ENCODE measurements at regions not wholly inside any gene's neighbourhood (a gene's known extent, or its start where the extent isn't known, plus 50 kb on each side); places are given as distances from the start of the nearest gene placed in this dataset.

DNA sequence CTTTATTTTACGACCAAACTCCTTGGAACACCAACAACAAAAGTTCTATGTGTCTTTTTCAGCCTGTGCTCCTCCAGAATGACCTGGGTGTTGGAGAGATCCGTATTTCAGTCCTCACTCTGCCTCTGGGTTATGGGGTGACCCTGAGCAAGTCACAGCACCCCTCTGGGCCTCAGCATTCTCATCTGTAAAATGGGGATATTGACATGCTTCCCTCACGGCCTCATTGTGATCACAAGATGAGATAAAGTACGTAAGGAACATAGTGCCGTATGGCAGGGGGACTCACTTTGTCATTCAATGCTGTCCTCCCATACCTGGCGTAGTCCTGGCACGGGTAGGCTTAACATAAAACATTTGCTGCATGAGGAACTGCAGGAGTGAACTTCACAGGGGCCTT is 123.0 kb upstream of the HAND1 start:
- TF ChIP-seq, protein P1, sequence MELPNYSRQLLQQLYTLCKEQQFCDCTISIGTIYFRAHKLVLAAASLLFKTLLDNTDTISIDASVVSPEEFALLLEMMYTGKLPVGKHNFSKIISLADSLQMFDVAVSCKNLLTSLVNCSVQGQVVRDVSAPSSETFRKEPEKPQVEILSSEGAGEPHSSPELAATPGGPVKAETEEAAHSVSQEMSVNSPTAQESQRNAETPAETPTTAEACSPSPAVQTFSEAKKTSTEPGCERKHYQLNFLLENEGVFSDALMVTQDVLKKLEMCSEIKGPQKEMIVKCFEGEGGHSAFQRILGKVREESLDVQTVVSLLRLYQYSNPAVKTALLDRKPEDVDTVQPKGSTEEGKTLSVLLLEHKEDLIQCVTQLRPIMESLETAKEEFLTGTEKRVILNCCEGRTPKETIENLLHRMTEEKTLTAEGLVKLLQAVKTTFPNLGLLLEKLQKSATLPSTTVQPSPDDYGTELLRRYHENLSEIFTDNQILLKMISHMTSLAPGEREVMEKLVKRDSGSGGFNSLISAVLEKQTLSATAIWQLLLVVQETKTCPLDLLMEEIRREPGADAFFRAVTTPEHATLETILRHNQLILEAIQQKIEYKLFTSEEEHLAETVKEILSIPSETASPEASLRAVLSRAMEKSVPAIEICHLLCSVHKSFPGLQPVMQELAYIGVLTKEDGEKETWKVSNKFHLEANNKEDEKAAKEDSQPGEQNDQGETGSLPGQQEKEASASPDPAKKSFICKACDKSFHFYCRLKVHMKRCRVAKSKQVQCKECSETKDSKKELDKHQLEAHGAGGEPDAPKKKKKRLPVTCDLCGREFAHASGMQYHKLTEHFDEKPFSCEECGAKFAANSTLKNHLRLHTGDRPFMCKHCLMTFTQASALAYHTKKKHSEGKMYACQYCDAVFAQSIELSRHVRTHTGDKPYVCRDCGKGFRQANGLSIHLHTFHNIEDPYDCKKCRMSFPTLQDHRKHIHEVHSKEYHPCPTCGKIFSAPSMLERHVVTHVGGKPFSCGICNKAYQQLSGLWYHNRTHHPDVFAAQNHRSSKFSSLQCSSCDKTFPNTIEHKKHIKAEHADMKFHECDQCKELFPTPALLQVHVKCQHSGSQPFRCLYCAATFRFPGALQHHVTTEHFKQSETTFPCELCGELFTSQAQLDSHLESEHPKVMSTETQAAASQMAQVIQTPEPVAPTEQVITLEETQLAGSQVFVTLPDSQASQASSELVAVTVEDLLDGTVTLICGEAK (IDR thresholded peaks at IDR 0.05), result no peak
- TF ChIP-seq, protein P1 (CRISPR knock-in tag; IDR thresholded peaks at IDR 0.05), result no peak
- no peak for TF ChIP-seq ZNF263 (CRISPR knock-in tag; IDR thresholded peaks at IDR 0.05)
